ENCODE measurements at regions not wholly inside any gene's neighbourhood (a gene's known extent, or its start where the extent isn't known, plus 50 kb on each side); places are given as distances from the start of the nearest gene placed in this dataset.

GRCh38 chr1:208551633-208552320, 307.6 kb upstream of the PLXNA2 start (continued):
- TF ChIP-seq ZNF114 (CRISPR knock-in tag; IDR thresholded peaks at IDR 0.05) = no peak
- TF ChIP-seq CTCF (conservative IDR thresholded peaks at IDR 0.05; ENCODE audit: low read depth in 2 of 2) = no peak
- no peak for TF ChIP-seq ZNF331 (CRISPR knock-in tag; IDR thresholded peaks at IDR 0.05; ENCODE audit: low read depth)

GRCh38 chr1:208552928-208553327, 308.7 kb upstream of the PLXNA2 start:
- Histone ChIP-seq H3K4me2 (no peak overlapping the region), H3K27ac (ENCODE audit: low read depth) (no peak overlapping the region), H3K79me2 (replicated peaks; ENCODE audit: insufficient read depth) (no peaks in the 10 kb centered on the region), H3K27me3 (ENCODE audit: insufficient read depth) (no peaks in the 10 kb centered on the region), H3K4me1 (ENCODE audit: insufficient read depth) (peaks cover 5% of the 10 kb centered on the region), H3K9me2 (ENCODE audit: insufficient read depth) (no peaks in the 10 kb centered on the region), H3F3A (replicated peaks; ENCODE audit: low read depth) (no peaks in the 10 kb centered on the region), H2AFZ (no peak overlapping the region), H4K20me1 (replicated peaks; ENCODE audit: insufficient read depth) (no peaks in the 10 kb centered on the region), H3K4me3 (no peak overlapping the region), H3K36me3 (ENCODE audit: insufficient read depth) (no peaks in the 10 kb centered on the region)
- H3K4me3 Mint-ChIP-seq = no peak overlapping the region
- no peaks in the 10 kb centered on the region for H3K36me3 Mint-ChIP-seq (ENCODE audit: low read depth)
- H3K9me3 Mint-ChIP-seq = no peaks in the 10 kb centered on the region
- peaks cover 4% of the 10 kb centered on the region; the same call in 2 of the 3 replicates for H3K4me1 Mint-ChIP-seq
- ATAC-seq (no peak), DNase-seq (ENCODE audit: low spot score) (no peak)
- no peak overlapping the region for H3K27ac Mint-ChIP-seq
- peaks cover 3% of the 10 kb centered on the region for H3K27me3 Mint-ChIP-seq (ENCODE audit: insufficient read depth, low read depth, poor library complexity)
- TF ChIP-seq POLR2AphosphoS5 (IDR thresholded peaks at IDR 0.05; ENCODE audit: low read depth) (no peak), ZNF462 (CRISPR knock-in tag; IDR thresholded peaks at IDR 0.05) (no peak), EZH2phosphoT487 (IDR thresholded peaks at IDR 0.05; ENCODE audit: unreplicated experiment) (no peak), REST (IDR thresholded peaks at IDR 0.05; ENCODE audit: unreplicated experiment) (no peak), EZH2 (IDR thresholded peaks at IDR 0.05; ENCODE audit: low read depth, unreplicated experiment) (no peak), NANOG (IDR thresholded peaks at IDR 0.05; ENCODE audit: borderline replicate concordance) (no peak), CREB1 (CRISPR knock-in tag; IDR thresholded peaks at IDR 0.05; ENCODE audit: low read depth) (no peak), ZNF331 (CRISPR knock-in tag; IDR thresholded peaks at IDR 0.05; ENCODE audit: low read depth) (no peak), JUNB (IDR thresholded peaks at IDR 0.05; ENCODE audit: unreplicated experiment) (no peak), STAT1 (IDR thresholded peaks at IDR 0.05; ENCODE audit: unreplicated experiment) (no peak), ZNF114 (CRISPR knock-in tag; IDR thresholded peaks at IDR 0.05) (no peak), ETS1 (IDR thresholded peaks at IDR 0.05) (no peak)

All from GM23338 (cell line).